Neural cell (in vitro differentiated cells): ENCODE measurements at regions not wholly inside any gene's neighbourhood (a gene's known extent, or its start where the extent isn't known, plus 50 kb on each side); places are given as distances from the start of the nearest gene placed in this dataset.
"Not testable (repeated sequence)": the region's sequence is repeated elsewhere in the genome, so short reads cannot be mapped to it uniquely, and the experiment has no call there.

Source experiments
- H2AFZ ChIP-seq: fragments of 200-600, 300-800 bp; sonication (generic), shearing (Covaris generic); 2 replicates; pipeline ENCODE4 v1.6.0; 2014; ENCODE audit warnings: low read depth, mild to moderate bottlenecking, antibody characterized with exemption, low read length, moderate library complexity
- H3F3A ChIP-seq: fragments of 200-600 bp; shearing (Covaris generic); 2 replicates; pipeline ENCODE4 v1.6.1; 2016; ENCODE audit warnings: mild to moderate bottlenecking, moderate library complexity, mixed read lengths, antibody characterized with exemption, low read length; ENCODE audit not compliant: insufficient read depth, poor library complexity, severe bottlenecking
- H3K27ac ChIP-seq: fragments of 200-600, 300-800 bp; sonication (generic), shearing (Covaris generic); 2 replicates; pipeline ENCODE4 v1.5.1; 2014; ENCODE audit warnings: mild to moderate bottlenecking, low read length, moderate library complexity
- H3K27me3 ChIP-seq: fragments of 300-800, 200-600 bp; sonication (generic), shearing (Covaris generic); 2 replicates; pipeline ENCODE4 v1.6.0; 2014; ENCODE audit warnings: mild to moderate bottlenecking, low read depth, low read length, moderate library complexity; ENCODE audit not compliant: insufficient read depth
- H3K36me3 ChIP-seq: fragments of 300-800, 200-600 bp; sonication (generic), shearing (Covaris generic); 2 replicates; pipeline ENCODE4 v1.5.1; 2014; ENCODE audit warnings: mild to moderate bottlenecking, antibody characterized with exemption, low read length, moderate library complexity; ENCODE audit not compliant: insufficient read depth
- H3K4me2 ChIP-seq: fragments of 300-800, 200-600 bp; sonication (generic), shearing (Covaris generic); 2 replicates; pipeline ENCODE4 v1.6.0; 2014; ENCODE audit warnings: mild to moderate bottlenecking, low read length
- H3K4me3 ChIP-seq: fragments of 300-800, 200-600 bp; sonication (generic), shearing (Covaris generic); 2 replicates; pipeline ENCODE4 v1.5.1; 2014; ENCODE audit warnings: mild to moderate bottlenecking, low read length, moderate library complexity
- H3K79me2 ChIP-seq: fragments of 200-600 bp; shearing (Covaris generic); replicated peaks from 2 replicates; pipeline ENCODE4 v1.6.0; 2014; ENCODE audit warnings: mild to moderate bottlenecking, low read length, moderate library complexity; ENCODE audit not compliant: insufficient read depth
- H3K9ac ChIP-seq: fragments of 300-800, 200-600 bp; sonication (generic), shearing (Covaris generic); 2 replicates; pipeline ENCODE4 v1.6.1; 2016; ENCODE audit warnings: mild to moderate bottlenecking, low read length, mixed read lengths
- H3K9me2 ChIP-seq: fragments of 200-600 bp; shearing (Covaris generic); 2 replicates; pipeline ENCODE4 v1.6.1; 2016; ENCODE audit warnings: mild to moderate bottlenecking, low read length, mixed read lengths; ENCODE audit not compliant: insufficient read depth
- H3K9me3 ChIP-seq: fragments of 200-600, 300-800 bp; sonication (generic), shearing (Covaris generic); 2 replicates; pipeline ENCODE4 v1.6.1; 2016; ENCODE audit warnings: mild to moderate bottlenecking, mixed run types, low read length, moderate library complexity, mixed read lengths
- H4K20me1 ChIP-seq: fragments of 200-600 bp; shearing (Covaris generic); 2 replicates; pipeline ENCODE4 v1.6.1; 2016; ENCODE audit warnings: mild to moderate bottlenecking, mixed run types; ENCODE audit not compliant: insufficient read depth
- EP300 ChIP-seq: fragments of 450-650 bp; conservative IDR thresholded peaks from 2 replicates; pipeline ENCODE4 v1.6.1; 2014; ENCODE audit warnings: antibody characterized with exemption, mild to moderate bottlenecking, moderate library complexity; ENCODE audit not compliant: poor library complexity, severe bottlenecking
- EZH2 ChIP-seq: fragments of 200-600, 300-800 bp; shearing (Covaris generic), sonication (generic); IDR thresholded peaks from 2 replicates; pipeline ENCODE4 v1.6.1; 2014; ENCODE audit warnings: antibody characterized with exemption, low read length, borderline replicate concordance, mild to moderate bottlenecking; ENCODE audit not compliant: insufficient read depth, poor library complexity, severe bottlenecking
- POLR2AphosphoS5 ChIP-seq: IDR thresholded peaks from 2 replicates; pipeline ENCODE4 v1.6.1; 2012
- RAD21 ChIP-seq: fragments of 450-650 bp; conservative IDR thresholded peaks from 2 replicates; pipeline ENCODE4 v1.6.1; 2014; ENCODE audit warnings: antibody characterized with exemption, mild to moderate bottlenecking, moderate library complexity
- SMC3 ChIP-seq: fragments of 450-650 bp; conservative IDR thresholded peaks from 2 replicates; pipeline ENCODE4 v1.6.1; 2014; ENCODE audit warnings: antibody characterized with exemption, mild to moderate bottlenecking, moderate library complexity; ENCODE audit not compliant: poor library complexity
- TAF1 ChIP-seq: IDR thresholded peaks from 2 replicates; pipeline ENCODE4 v1.6.1; 2012; ENCODE audit warnings: low read depth
- TF ChIP-seq, protein P1 (sequence below): fragments of 450-650 bp; IDR thresholded peaks from 2 replicates; pipeline ENCODE4 v1.5.1; 2014; ENCODE audit warnings: antibody characterized with exemption, mild to moderate bottlenecking, moderate library complexity; ENCODE audit not compliant: poor library complexity, severe bottlenecking
- TF ChIP-seq, protein P2 (sequence below): IDR thresholded peaks from 2 replicates; pipeline ENCODE4 v1.6.1; 2012; ENCODE audit warnings: borderline replicate concordance

DNA sequence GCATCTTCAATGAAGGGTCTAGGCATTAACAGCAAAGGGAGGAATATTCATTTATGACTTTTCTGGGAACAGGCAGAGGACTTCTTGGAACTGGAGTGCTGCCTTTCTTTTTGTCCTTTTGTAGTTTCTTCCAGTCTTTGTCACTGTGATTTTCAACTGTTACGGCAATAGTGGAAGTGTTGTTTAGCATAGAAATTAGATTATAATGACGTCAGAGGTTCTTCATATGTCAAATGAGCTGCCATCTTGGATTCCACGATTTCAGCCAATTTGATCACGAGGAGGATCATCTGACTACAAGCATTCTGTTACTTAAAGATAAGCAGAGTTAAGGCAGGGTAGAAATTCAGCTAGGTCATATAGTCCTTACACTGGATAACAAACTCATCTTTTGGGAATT is 239.0 kb downstream of the NEBL start:
- TF ChIP-seq EZH2 = no peak
- TF ChIP-seq, protein P1, sequence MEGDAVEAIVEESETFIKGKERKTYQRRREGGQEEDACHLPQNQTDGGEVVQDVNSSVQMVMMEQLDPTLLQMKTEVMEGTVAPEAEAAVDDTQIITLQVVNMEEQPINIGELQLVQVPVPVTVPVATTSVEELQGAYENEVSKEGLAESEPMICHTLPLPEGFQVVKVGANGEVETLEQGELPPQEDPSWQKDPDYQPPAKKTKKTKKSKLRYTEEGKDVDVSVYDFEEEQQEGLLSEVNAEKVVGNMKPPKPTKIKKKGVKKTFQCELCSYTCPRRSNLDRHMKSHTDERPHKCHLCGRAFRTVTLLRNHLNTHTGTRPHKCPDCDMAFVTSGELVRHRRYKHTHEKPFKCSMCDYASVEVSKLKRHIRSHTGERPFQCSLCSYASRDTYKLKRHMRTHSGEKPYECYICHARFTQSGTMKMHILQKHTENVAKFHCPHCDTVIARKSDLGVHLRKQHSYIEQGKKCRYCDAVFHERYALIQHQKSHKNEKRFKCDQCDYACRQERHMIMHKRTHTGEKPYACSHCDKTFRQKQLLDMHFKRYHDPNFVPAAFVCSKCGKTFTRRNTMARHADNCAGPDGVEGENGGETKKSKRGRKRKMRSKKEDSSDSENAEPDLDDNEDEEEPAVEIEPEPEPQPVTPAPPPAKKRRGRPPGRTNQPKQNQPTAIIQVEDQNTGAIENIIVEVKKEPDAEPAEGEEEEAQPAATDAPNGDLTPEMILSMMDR = no peak
- no peak for TF ChIP-seq TAF1
- no peak for TF ChIP-seq POLR2AphosphoS5
- TF ChIP-seq RAD21 = no peak

DNA sequence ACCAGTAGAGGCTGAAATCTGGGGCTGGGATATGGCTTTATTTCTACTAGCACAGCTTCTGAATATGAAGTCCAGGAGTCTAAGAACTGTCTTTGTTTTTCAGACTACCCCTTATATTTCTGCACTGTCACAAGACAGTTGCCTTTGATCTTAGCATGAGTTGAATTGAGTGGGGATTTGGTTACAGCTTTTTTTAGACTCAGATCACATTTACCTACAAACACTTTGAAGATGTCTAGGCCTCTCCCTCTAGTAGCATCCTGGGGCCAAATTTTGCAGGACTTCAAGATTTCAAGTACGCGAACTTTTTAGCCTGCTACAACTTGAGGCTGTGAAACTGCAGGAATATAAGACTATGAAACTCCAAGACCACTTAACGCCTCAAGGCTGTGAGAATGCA is 240.2 kb downstream of the NEBL start:
- H2AFZ ChIP-seq = no peak overlapping the region
- H3K36me3 ChIP-seq = no peaks in the 10 kb centered on the region
- no peaks in the 10 kb centered on the region for H3K27me3 ChIP-seq
- no peaks in the 10 kb centered on the region for H3K79me2 ChIP-seq
- no peak overlapping the region for H3K4me2 ChIP-seq
- no peak overlapping the region for H3K9ac ChIP-seq
- H3F3A ChIP-seq = no peaks in the 10 kb centered on the region
- no peaks in the 10 kb centered on the region for H3K9me2 ChIP-seq
- H4K20me1 ChIP-seq = no peaks in the 10 kb centered on the region
- TF ChIP-seq SMC3 (no peak), TAF1 (no peak), EP300 (no peak)
- TF ChIP-seq, protein P2, sequence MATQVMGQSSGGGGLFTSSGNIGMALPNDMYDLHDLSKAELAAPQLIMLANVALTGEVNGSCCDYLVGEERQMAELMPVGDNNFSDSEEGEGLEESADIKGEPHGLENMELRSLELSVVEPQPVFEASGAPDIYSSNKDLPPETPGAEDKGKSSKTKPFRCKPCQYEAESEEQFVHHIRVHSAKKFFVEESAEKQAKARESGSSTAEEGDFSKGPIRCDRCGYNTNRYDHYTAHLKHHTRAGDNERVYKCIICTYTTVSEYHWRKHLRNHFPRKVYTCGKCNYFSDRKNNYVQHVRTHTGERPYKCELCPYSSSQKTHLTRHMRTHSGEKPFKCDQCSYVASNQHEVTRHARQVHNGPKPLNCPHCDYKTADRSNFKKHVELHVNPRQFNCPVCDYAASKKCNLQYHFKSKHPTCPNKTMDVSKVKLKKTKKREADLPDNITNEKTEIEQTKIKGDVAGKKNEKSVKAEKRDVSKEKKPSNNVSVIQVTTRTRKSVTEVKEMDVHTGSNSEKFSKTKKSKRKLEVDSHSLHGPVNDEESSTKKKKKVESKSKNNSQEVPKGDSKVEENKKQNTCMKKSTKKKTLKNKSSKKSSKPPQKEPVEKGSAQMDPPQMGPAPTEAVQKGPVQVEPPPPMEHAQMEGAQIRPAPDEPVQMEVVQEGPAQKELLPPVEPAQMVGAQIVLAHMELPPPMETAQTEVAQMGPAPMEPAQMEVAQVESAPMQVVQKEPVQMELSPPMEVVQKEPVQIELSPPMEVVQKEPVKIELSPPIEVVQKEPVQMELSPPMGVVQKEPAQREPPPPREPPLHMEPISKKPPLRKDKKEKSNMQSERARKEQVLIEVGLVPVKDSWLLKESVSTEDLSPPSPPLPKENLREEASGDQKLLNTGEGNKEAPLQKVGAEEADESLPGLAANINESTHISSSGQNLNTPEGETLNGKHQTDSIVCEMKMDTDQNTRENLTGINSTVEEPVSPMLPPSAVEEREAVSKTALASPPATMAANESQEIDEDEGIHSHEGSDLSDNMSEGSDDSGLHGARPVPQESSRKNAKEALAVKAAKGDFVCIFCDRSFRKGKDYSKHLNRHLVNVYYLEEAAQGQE = no peak
- no peak overlapping the region for H3K27ac ChIP-seq
- no peak overlapping the region for H3K4me3 ChIP-seq
- H3K9me3 ChIP-seq = no peaks in the 10 kb centered on the region

More for the DNA sequence above, 239.0 kb downstream of the NEBL start:
- Histone ChIP-seq H3K9ac (no peak overlapping the region), H3K27ac (no peak overlapping the region), H3K4me3 (no peak overlapping the region), H3K27me3 (no peaks in the 10 kb centered on the region), H3K79me2 (no peaks in the 10 kb centered on the region), H3K4me2 (no peak overlapping the region), H3K9me3 (no peaks in the 10 kb centered on the region), H4K20me1 (no peaks in the 10 kb centered on the region), H3K9me2 (no peaks in the 10 kb centered on the region), H3F3A (no peaks in the 10 kb centered on the region), H2AFZ (no peak overlapping the region), H3K36me3 (no peaks in the 10 kb centered on the region)

DNA sequence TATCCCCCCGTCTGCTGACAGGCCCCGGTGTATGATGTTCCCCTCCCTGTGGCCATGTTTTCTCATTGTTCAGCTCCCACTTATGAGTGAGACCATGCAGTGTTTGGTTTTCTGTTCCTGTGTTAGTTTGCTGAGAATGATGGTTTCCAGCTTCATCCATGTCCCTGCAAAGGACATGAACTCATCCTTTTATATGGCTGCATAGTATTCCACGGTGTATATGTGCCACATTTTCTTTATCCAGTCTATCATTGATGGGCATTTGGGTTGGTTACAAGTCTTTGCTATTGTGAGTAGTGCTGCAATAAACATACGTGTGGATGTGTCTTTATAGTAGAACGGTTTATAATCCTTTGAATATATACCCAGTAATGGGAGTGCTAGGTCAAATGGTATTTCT is 244.7 kb downstream of the NEBL start:
- not testable (repeated sequence) for H3K79me2 ChIP-seq, H3K4me3 ChIP-seq, H2AFZ ChIP-seq, H3F3A ChIP-seq, H3K4me2 ChIP-seq, H4K20me1 ChIP-seq, H3K9me3 ChIP-seq, H3K9me2 ChIP-seq, H3K27me3 ChIP-seq, H3K27ac ChIP-seq, H3K36me3 ChIP-seq, H3K9ac ChIP-seq
